HuH-7.5 (cell line): ENCODE measurements at regions not wholly inside any gene's neighbourhood (a gene's known extent, or its start where the extent isn't known, plus 50 kb on each side); places are given as distances from the start of the nearest gene placed in this dataset.

ENCODE experiments used
- DNase-seq: peaks from one replicate; pipeline ENCODE4 v3.0.0; 2011; ENCODE audit warnings: low spot score

DNA sequence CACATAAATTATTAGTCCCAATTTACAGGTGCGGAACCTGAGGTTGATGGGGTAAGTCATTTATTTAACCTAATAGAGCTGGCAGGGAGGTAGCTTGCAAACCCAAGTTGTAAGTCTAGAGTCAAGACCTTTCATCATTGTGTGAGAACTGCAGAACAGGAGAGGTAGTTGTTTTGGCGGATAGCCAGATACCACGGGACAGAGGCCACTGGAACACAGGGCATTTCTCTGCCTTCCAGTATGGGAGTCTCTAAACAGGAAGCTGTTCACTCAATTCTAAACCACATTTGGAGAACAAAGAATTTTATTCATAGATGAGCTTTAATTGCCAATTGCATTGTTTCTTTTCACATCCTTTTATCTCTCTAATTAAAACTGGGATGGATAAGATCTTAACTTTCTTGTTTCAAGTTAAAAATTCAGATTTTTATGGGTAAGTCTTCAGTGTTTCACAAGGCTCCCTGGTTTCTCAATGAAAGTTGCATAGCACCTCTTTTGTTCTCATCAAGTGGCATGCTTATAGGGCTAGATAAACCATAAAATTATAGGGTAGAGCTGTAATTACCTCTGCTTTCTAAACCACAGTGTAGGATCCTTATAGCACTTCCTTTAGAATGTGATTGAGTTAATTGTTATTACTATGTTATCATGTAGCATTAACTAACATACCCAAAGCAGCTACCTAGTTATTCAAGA lies 489.0 kb downstream of the GATA3 start:
- DNase-seq = no peak

DNA sequence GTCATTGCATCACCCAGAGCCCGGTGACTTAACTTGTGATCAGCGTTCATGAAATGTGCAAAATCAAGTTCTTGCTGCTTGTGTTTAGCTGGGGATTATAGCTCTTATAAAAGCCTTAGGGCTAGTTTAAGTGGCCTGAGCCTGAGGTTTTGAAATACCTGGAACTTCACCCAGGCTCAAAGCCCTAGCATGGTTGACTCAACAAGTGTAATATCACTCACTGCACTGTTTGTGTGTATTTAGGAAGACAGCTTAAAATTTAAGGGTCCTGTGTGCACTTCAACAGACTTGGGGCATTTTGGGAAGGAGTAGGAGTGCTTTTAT lies 489.5 kb downstream of the GATA3 start:
- DNase-seq = no peak

DNA sequence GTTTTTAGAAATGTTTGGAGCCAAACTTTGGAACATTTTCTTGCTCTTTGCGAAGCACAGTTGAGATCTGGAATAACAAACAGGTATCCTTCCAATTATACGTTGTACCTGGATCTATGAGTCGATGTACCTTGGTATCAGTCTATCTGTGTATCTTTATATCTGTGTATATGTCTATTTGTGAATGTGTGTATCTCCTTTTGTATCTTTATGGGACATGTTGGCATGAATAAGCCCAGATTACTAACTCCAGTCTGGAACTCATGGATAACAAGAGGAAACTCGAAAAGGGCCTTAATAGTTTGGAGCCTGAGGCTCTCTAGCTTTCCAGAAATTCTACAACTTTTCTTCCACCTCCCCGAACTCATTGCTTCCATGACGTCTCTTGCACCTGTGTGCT lies 490.0 kb downstream of the GATA3 start:
- DNase-seq = no peak

DNA sequence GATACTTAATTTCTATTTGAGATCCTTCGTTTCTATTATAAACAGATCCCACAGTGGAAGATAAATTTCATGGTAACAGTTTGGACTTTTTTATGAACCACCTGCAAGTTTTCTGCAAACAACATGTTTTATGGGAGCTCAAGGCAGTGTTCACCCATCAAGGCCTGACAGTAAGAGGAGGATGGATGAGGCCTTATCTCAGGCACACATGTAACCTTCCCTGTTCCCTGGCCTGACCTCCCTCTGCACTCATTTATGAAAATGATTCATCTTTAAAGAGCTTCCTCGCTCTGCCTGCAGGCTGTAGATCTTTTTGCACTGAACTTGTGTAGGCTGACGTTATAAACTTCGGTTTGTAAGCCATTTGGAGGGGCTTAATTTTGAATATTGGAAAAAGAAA lies 500.1 kb downstream of the GATA3 start:
- no peak for DNase-seq

DNA sequence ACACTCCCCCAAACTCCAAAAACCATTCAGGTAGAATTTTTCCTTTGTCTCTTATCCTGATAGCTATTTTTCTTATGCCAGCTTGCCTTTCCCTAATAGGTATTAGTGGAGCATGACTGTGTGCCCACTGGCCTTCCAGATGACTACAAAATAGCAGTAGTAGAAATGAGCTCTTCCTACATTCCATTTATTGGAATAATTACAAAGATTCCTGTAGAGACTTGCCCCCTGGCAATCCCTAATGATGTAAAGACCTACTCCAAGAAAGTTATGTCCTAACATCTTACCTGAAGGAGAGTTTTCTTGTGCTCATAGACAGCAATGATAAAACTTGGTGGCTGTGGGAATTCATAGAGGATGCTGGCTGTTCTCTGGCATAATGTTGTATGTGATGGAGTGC lies 501.8 kb downstream of the GATA3 start:
- no peak for DNase-seq

DNA sequence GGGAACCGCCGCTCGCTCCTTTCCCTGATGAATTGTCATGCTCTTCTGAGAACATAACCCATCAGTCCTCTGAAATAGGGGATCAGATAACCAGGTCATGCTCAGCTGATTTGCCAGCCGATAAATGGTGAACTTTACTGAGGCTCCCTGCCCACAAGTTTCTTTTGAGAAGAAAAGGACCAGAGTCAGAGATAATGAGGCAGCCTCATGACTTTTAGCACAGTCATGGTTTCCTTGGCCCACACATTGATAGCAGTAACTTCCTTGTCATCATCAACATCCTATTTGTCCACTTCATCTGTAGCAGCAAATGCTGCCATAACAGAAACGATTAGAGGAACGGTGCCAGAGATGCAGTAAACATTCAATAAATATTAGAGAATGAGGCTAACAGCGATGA lies 509.0 kb downstream of the GATA3 start:
- DNase-seq = no peak

DNA sequence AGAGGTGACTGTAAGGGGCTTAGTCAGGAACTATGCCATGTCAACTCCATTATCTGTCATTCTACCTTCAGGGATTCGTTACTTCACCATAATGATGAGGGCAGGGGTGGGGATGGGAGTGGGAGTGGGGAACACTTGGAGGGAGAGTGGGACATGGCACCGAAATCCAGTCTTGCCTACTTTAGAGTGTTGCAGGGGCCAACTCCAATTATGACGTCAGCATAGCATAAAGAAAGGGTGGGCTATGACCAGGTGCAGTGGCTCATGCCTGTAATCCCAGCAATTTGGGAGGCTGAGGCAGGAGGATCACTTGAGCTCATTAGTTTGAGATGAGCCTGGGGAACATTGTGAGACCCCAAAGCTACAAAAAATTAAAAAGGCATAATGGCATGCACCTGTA lies 512.2 kb downstream of the GATA3 start:
- DNase-seq = no peak

DNA sequence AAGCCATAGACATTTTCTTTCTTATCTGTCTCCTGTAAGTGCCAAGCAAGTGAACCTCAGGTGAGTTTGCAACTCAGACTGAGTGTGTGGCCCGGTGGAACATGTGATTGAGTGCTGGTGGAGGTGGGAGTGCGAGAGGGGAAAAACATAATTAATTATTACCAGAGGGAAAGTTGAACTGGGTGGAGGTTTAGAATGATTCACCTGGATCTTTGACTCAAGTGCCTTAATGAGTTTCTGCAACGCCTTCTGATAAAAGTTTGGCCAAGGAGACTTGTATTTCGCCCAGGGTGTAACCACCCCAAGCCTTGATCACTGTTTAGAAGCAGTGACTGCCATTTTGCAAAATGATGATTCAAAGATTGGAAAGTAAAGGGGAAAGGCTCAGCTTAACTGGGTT lies 513.9 kb downstream of the GATA3 start:
- DNase-seq = no peak

DNA sequence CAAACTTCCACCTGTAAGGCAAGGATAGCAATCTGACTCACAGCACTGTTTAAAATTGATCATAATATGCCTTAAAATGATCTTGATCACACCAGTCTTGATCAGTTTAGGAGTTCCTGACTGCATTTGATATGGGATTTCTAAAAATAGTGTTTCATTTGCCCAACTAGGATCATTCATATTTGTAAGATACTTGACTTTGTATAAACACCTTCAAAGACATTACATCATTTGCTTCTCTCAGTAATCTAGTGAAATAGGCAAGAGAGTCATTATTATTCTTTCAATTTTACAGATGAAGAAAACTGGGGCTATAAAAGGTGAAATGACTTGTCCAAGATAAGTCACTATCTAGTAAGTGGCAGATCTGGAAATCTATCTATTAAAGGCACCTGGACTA lies 521.1 kb downstream of the GATA3 start:
- no peak for DNase-seq

DNA sequence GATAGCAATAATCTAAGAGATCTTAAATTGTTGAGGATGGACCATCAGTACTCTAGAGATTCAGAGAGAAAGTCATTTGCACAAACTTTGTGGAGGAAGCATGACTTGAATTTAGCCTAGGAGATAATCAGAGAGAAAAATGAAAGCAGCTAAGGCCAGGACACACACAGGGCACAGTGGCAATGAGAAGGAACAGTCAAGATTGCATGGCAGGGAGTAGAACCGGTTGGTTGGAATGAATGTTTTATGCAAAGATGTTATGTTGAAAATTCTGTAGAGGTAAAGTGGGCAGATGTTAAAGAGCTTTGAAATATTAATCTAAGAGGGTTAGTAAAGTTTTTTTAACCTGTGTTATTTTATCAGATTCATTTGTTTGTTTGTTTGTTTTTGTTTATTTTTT lies 521.8 kb downstream of the GATA3 start:
- no peak for DNase-seq

DNA sequence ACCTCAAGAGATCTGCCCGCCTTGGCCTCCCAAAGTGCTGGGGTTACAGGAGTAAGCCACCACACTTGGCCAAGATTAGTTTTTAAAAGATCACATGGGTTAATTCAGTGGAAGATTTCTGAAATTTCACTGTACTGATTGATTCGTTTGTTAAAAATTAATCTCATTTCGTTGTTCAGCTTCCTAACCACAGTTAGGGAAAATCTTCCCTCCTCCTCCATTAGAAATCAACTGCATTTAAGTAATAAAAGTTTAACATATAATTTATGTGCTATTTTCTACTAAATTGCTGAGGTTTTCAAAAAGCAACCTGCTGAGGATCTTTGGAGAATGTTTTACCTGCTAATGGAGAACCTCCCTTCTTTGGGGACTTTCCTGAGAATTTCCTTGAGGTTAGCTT lies 522.4 kb downstream of the GATA3 start:
- DNase-seq = no peak

DNA sequence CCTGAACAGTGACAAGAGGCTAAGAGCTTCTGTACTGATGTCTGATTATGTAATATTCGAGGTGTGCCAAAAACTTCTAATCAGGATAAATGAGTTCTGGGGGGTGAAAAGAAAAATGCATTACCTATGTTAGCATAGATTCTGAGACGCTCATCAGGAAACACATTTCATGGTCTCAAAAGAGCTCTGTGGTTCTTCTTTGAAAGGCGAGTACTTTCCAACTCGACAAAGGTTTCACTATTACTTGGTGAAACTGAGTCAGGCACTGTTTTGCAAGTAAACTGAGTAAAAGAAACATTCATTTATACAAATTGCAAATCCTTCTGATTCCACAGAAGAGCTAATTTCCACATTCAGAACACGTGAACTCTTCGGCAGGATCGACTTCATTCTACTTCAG lies 523.2 kb downstream of the GATA3 start:
- no peak for DNase-seq

DNA sequence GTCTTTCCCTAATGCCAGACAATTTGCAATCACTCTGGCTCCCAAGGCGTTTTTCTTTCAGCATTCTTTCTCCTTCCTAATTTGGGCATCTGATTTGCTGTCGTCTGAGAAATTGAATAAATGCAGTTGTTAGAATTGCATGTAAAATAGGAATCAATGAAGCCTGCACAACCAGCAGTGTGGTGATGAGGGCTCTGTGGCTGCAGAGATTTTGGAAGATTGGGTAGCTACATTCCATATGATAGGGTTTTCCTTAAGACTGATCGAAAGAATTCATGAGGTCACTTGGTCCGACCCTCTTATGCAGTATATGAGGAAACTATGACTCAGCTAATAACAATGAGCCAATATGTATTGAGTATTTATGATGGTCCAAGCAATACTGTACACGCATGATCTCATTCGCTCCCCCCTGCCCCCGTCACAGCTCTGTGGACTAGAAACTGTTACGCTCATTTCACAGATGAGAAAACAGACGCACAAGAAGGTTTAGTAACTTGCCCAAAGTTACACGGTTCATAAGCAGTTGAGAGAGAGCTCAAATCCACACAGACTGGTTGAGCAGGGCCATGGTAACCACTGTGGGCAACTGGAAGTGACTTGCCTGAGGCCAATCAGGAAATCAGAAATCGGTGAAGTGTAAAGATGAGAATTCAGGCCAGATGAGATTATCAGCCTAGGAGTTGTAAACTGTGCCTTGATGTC lies 527.2 kb downstream of the GATA3 start:
- DNase-seq = no peak

DNA sequence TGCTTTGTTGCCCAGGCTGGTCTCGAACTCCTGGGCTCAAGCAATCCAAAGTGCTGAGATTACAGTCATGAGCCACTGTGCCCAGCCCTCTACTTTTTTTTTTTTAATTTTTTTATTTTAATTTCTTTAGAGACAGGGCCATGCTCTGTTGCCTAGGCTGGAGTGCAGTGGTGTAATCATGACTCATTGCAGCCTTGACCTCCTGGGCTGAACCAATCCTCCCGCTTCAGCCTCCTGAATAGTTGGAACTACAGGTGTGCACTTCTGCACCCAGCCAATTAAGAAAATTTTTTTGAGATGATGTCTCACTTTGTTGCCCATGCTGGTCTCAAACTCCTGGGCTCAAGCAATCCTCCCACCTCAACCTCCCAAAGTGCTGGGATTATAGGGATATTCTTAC lies 528.6 kb downstream of the GATA3 start:
- DNase-seq = no peak

DNA sequence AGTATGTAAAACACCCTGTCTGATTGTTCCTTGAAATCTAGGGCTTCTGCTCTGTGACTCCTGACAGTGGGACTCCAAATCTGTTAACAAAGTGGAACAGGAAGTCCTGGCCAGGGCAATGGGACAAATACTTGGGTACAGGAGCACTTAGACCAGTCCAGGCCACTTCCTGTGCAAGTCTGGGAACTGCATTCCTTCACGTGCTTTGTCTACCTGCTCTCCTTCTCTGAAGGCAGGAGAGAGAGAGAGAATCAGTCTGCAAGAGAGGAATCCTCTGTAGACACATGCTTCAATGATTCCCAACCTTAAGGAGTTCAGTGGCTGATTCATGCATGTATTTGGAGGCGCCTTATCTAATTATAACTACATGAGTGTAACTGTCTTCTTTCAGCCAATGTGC lies 530.2 kb downstream of the GATA3 start:
- no peak for DNase-seq

DNA sequence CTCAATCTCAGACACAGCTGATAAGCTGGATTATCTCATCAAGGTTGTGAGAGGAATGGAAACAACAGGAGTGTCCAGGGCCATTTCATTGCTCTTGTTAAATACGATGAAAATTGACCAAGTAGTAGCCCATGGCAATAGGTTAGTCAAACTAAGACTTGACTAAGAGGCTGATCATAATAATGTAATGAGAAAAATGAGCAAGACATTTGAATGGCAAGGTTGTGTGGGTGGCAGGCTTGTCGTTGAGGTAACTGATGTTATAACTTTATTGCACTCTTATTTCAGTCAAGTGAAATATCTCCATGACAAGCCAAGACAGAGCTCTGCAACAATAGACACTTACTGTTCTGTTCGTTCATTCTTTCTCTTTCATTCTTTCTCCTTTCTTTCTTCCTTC lies 532.0 kb downstream of the GATA3 start:
- no peak for DNase-seq

DNA sequence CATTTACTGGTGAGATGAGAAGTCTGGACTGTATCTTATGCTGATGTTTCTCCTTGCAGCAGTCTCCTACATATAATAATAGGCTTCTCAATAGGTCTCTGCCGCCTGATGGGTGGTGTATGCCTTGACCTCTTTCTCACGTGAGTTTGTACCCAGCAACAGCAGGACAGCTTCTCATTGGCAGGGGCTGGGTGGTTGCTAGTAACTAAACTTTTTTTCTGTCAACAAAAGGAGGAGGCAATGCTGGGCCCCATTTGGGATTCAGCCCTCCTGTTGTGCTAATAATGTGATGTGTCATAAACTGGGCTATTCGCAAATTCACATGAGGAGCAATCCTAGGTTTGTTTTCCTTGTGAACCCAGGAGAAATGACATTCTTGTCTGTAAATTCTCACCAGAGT lies 533.6 kb downstream of the GATA3 start:
- DNase-seq = no peak

DNA sequence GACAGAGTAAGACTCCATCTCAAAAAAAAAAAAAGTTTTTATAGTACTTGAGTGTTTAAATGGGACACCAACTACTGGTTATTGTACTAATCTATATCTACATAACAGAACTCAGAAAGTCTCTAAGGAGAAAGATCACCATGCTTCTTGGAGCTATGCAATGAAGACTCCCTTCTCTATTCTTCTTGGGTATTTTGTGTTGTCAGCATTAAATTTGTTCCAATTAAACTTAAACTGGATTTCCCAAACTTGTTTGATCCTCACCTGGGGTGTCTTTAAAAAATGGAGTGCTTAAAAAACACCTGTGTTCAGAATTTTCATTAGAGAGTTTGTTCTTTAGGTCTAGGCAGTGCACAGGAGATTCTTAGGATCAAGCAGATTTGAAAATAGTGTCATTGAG lies 536.0 kb downstream of the GATA3 start:
- no peak for DNase-seq

DNA sequence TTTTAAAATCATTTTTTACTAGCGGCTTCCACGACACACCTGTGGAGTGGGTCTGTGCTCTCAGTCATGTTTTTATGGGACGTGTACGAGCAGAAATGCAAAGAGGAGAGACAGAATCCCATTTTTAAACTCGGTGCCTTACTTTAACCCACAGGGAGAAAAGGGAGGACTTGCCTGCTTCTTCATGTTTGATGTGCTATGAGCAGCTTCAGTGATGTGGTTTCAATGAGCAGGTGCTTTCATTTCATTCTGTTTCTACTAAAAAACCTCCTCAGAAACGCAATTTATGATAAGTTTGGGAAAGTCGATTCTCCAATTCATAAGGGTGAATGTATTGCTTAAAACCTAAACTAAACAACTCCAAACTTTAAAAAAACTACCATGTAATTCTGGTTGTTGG lies 537.2 kb downstream of the GATA3 start:
- no peak for DNase-seq

DNA sequence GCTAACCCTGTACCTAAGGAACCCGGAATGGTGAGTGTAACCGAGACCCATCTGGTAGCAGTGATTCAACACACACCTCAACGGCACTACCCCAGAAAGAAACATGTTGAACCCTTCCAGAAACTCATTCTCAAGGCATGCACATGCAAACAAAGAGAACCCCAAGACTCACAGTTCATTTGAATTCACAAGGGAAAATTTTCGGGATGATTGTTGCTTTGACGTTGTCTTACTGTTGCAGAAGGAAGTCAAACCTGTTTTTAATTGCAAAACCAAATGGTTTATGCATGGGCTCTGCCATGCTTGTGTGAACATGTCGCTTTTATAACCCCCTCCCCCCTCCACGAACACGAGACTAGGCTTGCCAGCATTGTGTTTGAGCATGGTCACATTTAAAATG lies 539.7 kb downstream of the GATA3 start:
- no peak for DNase-seq

DNA sequence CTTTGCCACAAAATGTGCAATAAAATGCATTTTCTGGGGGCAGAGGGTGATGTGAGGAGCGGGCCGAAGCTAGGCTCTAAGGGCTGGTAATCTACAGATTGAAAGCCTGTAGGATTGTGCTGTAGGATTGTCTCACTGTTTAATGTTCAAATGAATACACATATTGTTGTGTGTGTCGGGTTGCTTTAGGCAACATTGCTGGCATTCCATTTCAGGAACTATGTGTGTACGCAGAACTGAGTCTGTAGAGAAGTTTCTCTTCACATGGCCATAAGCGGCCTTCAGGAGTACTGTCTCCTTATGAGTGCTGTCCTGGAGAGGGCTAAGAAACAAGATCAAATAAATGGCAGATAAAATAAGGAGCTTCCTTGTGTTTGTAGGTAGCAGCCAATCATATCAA lies 540.2 kb downstream of the GATA3 start:
- no peak for DNase-seq

DNA sequence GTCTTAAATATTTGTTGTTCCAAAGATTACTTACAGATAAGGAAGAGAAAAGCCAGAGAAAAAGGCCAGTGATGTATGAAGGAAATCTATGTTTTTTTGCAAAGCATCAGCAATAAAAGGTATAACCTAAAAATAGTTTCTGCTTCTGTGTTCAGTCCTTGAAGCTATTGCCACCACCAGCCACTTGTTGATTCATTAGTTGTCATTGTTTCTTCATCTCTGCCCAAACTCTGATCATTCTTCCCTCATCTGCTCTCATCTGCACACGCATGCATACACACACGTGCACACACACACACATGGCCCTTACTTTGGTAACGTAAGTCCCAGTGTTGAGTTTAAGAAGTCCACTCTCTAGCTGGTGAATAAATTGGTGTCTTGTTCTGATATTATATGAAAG lies 540.7 kb downstream of the GATA3 start:
- DNase-seq = no peak

DNA sequence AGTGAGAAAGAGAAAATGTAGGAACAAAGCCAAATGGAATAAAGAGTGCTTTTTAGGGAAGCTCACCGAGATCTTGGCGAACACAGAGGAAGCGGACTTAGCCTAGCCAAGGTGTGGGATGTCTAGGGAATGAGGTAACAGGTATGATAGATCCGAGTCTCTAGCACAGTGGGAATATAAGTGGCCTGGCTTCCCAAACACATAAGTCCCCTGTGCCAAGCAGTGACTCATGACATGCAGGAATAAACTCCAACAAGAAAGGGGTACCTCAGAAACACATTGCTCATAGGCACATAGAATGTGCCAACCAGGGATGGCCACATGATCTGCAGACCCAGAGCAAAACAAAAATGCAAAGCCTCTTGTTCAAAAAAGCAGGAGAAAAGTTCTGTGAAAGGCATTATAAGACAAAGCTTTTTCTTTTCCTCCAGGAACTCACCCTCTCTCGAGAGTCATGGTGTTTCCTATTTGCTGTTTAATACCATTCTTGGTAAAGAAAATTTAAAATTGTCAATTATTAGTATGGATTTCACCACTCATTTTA lies 542.5 kb downstream of the GATA3 start:
- no peak for DNase-seq

DNA sequence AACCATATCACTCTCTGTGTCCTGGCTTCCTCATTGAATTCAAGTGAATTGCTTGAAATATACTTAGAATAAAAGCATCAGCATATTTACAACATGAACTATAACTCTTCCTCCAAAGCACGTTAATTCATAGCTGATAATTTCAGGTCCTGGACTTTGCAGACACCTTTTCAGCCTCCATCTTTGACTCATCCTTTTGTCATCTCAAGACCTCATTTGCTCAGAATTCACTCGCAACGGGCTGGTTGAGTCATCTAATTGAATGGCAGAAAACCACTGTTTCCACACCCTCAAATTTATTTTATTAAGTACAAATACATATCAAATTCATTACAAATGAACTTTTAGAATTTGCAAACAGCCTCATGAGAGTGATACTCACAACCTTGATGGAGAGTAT lies 545.7 kb downstream of the GATA3 start:
- no peak for DNase-seq
